Ammon's horn (tissue), 1 donor: ENCODE measurements at regions not wholly inside any gene's neighbourhood (a gene's known extent, or its start where the extent isn't known, plus 50 kb on each side); places are given as distances from the start of the nearest gene placed in this dataset.
"Not testable (repeated sequence)": the region's sequence is repeated elsewhere in the genome, so short reads cannot be mapped to it uniquely, and the experiment has no call there.

Source experiments
- DNase-seq: peaks from one replicate; pipeline ENCODE4 v3.0.0-alpha.2; 2016; ENCODE audit warnings: low spot score

- DNase-seq = no peak
Observed at GRCh38 chr9:7467186-7467585, 332.4 kb downstream of the DMAC1 start.

DNA sequence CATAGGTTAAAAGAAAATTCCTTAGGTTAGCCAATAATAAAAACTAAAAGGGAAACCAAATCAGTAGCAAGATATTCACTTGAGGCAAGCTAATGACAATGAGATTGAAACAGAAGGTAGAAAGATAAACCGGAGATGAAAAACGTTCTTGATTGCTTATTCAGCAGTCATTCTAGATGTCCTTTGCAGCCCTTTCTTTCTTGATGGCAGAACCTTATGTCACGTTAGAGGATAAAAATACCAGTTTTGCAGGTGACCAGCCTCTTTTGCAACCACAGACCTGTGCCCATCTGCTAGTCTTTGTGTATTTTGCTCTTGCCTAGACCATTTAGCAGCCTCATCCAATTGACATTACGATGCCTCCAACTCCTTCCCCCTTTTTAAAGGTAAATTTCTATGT is 337.8 kb downstream of the DMAC1 start:
- DNase-seq = no peak

GRCh38 chr9:7456793-7457530 is 342.6 kb downstream of the DMAC1 start:
- DNase-seq = no peak

- no peak for DNase-seq
Observed at GRCh38 chr9:7456377-7456776, 343.2 kb downstream of the DMAC1 start.

GRCh38 chr9:7454624-7455023 is 345.0 kb downstream of the DMAC1 start:
- DNase-seq = peak; percentile 13

DNA sequence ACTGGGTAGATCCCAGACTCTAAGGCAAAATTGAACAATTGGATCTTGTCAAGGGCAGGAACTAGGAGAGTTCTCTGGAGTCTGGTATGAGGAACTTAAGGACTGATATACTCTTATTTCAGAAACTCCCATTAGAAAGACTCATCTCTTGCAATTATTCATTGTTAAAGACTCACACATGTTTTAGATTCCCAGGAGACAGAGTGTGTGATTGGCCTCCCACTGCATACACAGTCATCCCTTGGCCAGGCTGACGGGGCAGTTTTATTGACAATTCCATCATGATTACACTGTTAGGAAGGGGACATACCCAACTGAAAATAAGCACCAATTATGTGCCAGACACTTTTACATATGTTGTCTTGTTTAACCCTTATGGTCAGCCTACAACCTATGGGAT is 347.2 kb downstream of the DMAC1 start:
- DNase-seq = no peak

GRCh38 chr9:7451062-7451461 is 348.5 kb downstream of the DMAC1 start:
- no peak for DNase-seq

DNA sequence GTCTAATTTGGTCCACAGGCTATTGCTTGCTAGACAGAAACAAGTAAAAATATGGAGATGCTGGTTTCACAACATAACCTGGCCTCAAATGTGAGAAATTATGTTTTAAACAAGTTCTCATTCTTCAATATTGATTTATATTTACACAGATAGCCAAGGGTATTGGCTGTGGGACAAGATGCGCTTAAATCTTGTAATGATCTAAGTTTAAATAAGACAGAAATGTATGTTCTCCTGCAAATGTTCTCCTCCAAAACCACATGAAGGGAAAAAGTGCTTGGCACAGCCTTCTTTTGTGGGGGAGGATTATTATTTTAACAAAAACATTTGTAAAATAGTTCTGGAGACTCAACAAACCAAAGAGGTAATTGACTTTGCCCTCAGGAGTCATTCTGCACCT is 356.0 kb downstream of the DMAC1 start:
- no peak for DNase-seq

DNA sequence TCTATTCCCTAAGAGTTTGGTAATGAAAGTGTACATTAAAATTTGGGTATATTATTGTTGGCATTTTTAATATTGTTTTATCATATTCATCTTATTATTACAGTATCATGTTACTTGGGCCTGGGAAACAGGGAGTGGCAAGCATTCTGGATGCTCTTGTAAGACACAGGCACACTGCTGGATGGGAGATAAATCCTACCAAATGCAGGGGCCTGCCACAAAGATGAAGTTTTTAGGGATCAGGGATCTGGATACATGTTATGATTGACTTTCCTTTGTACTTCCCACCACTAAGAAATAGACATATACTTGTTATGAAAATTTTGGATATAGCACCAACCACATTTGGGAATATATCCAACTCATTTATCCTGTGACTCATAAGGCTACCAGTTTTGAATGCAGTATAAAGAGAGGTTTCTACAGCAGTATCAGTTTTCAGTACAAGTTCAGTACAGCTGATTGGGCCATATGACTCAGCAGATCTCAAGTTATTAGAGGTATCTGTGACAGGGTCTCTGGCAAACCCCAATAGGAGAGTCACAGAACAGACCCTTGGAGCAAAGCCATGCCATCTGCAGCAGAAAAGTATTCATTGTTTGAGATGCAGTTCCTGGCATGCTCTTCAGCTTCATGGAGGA is 360.1 kb downstream of the DMAC1 start:
- DNase-seq = peak; percentile 24

DNA sequence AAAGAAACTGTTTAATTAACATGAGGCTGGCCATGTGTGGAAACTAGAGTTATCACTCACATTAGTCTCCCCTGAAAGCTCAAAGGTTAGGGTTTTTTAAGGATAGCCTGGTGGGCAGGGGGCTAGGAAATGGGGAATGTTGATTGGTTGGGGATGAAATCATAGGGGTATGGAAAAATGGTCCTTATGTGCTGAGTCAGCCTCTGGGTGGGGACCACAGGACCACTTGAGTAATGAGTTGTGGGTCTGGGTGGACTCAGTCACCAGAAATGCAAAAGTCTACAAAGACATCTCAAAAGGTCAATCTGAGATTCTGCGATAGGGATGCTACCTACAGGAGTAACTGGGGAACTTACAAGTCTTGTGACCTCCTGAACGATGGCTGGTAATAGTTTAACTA is 362.8 kb downstream of the DMAC1 start:
- no peak for DNase-seq

- no peak for DNase-seq
Observed at GRCh38 chr9:7433508-7434292, 365.9 kb downstream of the DMAC1 start.

DNA sequence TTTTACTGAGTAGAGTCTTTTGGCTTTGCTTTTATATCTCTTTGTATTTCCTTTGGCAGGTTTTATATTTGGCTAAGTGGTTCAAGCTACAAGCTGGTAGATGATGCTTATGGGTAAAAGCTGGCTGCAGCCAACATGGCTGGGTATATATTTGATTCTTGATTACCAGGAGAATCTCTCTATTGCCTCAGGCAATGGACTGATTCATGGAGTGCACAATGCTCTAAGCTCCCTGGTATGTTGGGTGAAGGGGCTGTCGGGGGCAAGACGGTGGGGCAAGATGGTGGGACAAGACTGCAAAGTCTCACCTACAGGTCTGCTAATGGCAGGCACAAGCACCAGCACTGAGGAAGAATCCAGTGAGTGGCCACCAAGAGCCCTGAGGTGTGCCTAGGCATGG is 366.6 kb downstream of the DMAC1 start:
- DNase-seq = no peak

GRCh38 chr9:7417397-7417796 is 382.2 kb downstream of the DMAC1 start:
- not testable (repeated sequence) for DNase-seq

DNA sequence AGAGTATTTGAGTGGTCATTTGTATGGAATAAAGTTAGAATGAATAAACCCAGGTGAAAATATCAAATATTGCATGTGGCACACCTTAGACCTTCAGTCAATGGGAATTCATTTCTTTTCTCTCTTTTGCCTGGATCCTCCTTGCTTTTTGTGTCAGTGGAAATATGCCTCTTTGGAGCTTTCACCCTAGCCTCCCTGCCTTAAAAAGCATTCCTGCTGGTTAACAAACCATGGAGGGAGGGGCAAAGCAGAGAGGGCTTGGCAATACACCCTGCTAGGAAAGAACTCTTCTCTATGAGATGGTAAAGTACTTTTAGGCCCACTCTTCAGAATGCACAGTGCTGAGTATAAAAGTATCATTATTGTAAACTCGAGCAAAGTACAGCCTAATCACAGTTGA is 383.7 kb downstream of the DMAC1 start:
- DNase-seq = no peak

DNA sequence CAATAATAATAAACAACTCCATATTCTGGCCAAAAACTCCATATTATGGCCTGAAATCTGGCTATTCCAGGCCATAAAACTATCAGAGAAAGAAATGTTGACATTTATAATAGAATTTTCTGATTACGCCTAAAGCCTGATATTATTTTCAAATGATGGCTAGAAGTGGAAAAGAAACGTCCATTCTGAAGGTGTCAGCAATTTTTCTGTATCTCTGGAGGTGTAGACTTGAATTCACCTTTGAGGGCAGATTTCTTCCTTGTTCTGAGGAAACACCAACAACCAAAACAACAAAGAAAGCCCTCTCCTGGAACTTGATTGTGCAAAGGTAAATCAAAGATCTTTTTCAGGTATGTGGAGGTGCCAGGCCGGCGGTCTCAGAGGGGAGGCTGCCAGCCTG is 390.7 kb downstream of the DMAC1 start:
- no peak for DNase-seq

GRCh38 chr9:7407246-7407645 is 392.3 kb downstream of the DMAC1 start:
- no peak for DNase-seq

- DNase-seq = no peak
Observed at GRCh38 chr9:7405924-7406604, 393.5 kb downstream of the DMAC1 start.

- no peak for DNase-seq
Observed at GRCh38 chr9:7403839-7404487, 395.6 kb downstream of the DMAC1 start.

GRCh38 chr9:7403028-7403389 is 396.6 kb downstream of the DMAC1 start:
- no peak for DNase-seq

DNA sequence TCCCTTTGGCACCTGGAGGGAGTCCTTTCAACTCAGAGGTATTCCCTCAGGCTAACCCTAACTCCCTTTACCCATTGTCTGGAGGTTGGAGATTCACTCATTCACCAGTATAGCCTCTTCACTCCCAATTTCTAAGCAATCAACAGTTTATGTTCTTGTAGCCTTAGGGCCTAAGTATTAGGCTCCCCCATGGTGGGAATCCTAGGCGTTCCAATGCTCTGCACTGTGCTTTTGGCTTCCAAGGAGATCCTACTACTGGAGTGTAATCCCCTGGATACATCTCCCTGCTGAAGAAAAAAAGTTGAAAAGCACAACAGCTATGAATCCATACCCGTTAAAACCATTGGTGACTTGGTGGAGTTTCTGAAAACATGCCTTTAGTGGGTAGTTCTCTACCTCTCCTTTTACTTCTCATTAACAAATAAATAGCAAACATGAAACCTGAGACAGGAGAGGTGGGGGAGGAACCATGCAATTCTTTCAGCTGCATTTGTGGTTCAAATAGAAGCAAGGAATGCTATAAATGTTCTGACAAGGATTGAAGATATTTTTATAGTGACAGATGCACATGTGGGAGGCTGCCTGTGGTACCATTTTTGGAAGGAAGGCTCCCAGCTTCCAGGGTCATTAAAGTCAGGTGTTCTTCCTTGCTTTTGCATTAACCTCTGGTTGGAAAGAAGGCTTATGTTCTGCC is 397.1 kb downstream of the DMAC1 start:
- DNase-seq = no peak

DNA sequence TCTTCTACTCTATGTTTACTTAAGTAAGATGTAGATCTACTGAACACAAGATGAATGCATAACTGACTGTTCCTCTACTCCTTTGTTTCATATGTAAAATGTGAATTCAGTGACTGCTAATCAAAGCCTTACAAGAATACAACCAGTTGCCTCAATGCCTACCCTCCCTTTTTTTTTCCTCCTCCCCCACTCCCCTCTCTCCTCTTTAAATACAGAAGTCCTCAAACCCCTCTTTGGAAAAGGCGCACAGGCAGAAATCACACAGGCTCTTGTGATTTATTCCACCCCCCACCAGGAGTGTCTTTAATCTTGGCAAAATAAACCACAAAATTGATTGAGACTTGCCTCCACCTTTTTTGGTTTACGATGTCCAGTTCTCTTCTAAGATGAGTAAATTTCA is 398.5 kb downstream of the DMAC1 start:
- no peak for DNase-seq
